Stomach (tissue), 4 donors: ENCODE measurements at regions not wholly inside any gene's neighbourhood (a gene's known extent, or its start where the extent isn't known, plus 50 kb on each side); places are given as distances from the start of the nearest gene placed in this dataset.

ENCODE experiments used
- CTCF ChIP-seq, 7 experiments: fragments of 450-650 bp in 4 of 7; fragments of 200-600 bp in 3 of 7; sonication (generic) in 3 of 7; IDR thresholded peaks; one replicate each; pipeline ENCODE4 v1.5.1; 2016 to 2019; ENCODE audit warnings: antibody characterized with exemption in 7 of 7, control low read depth in 2 of 7, mild to moderate bottlenecking in 1 of 7
- EP300 ChIP-seq: sonication (generic); formaldehyde crosslinking; IDR thresholded peaks from one replicate; pipeline ENCODE4 v1.6.1; 2017; ENCODE audit warnings: antibody characterized with exemption
- POLR2A ChIP-seq, 4 donors: fragments of 450-650 bp; IDR thresholded peaks; one replicate each; pipeline ENCODE4 v1.6.1; 2016; ENCODE audit warnings: antibody characterized with exemption in 4 of 4, control low read depth in 2 of 4, mild to moderate bottlenecking in 1 of 4, moderate library complexity in 1 of 4
- POLR2AphosphoS5 ChIP-seq, 3 donors: sonication (generic); formaldehyde crosslinking; IDR thresholded peaks; one replicate each; pipeline ENCODE4 v1.6.1; 2016; ENCODE audit warnings: antibody characterized with exemption in 3 of 3

- TF ChIP-seq CTCF (IDR thresholded peaks at IDR 0.05): no peak
- no peak for TF ChIP-seq POLR2AphosphoS5 (IDR thresholded peaks at IDR 0.05)
- no peak for TF ChIP-seq EP300
- TF ChIP-seq POLR2A (IDR thresholded peaks at IDR 0.05): no peak
Observed at GRCh38 chr9:124118894-124119293, 107.3 kb downstream of the LHX2 start.
